ENCODE measurements at regions not wholly inside any gene's neighbourhood (a gene's known extent, or its start where the extent isn't known, plus 50 kb on each side); places are given as distances from the start of the nearest gene placed in this dataset.

GRCh38 chr4:73001885-73002284 is 67.6 kb downstream of the COX18 start:
- DNase-seq: no peak

GRCh38 chr4:72997409-72997808 is 72.1 kb downstream of the COX18 start:
- peak in 3 of 4 experiments; percentile 4 for DNase-seq

GRCh38 chr4:72994670-72995069 is 74.8 kb downstream of the COX18 start:
- DNase-seq: no peak

- DNase-seq: no peak
Observed at GRCh38 chr4:72993876-72994275, 75.6 kb downstream of the COX18 start.

- DNase-seq: no peak
Observed at GRCh38 chr4:72991873-72992272, 77.6 kb downstream of the COX18 start.

- no peak for DNase-seq
Observed at GRCh38 chr4:72987741-72988729, 81.5 kb downstream of the COX18 start.

- DNase-seq: no peak
Observed at GRCh38 chr4:72984351-72984750, 85.2 kb downstream of the COX18 start.

GRCh38 chr4:72983709-72984108 is 85.8 kb downstream of the COX18 start:
- DNase-seq: no peak

GRCh38 chr4:72977936-72978485 is 91.5 kb downstream of the COX18 start:
- no peak for DNase-seq

GRCh38 chr4:72975488-72975784 is 94.1 kb downstream of the COX18 start:
- no peak for DNase-seq

- peak in 1 of 4 experiments; percentile 10 for DNase-seq
Observed at GRCh38 chr4:72974694-72975487, 94.6 kb downstream of the COX18 start.

- no peak for DNase-seq
Observed at GRCh38 chr4:72971572-72971971, 97.9 kb downstream of the COX18 start.

GRCh38 chr4:72970756-72971155 is 98.8 kb downstream of the COX18 start:
- DNase-seq: no peak

- no peak for DNase-seq
Observed at GRCh38 chr4:72969976-72970375, 99.5 kb downstream of the COX18 start.

- DNase-seq: no peak
Observed at GRCh38 chr4:72966652-72967051, 102.9 kb downstream of the COX18 start.

GRCh38 chr4:72959411-72959810 is 110.1 kb downstream of the COX18 start:
- DNase-seq: no peak

- DNase-seq: no peak
Observed at GRCh38 chr4:72954811-72955210, 114.7 kb downstream of the COX18 start.

- no peak for DNase-seq
Observed at GRCh38 chr4:72953571-72953970, 115.9 kb downstream of the COX18 start.

GRCh38 chr4:72951628-72952027 is 117.9 kb downstream of the COX18 start:
- DNase-seq: no peak

GRCh38 chr4:72951147-72951546 is 118.4 kb downstream of the COX18 start:
- DNase-seq: no peak

- DNase-seq: no peak
Observed at GRCh38 chr4:72948080-72948479, 121.4 kb downstream of the COX18 start.

GRCh38 chr4:72945719-72946336 is 123.7 kb downstream of the COX18 start:
- DNase-seq: no peak

- DNase-seq: no peak
Observed at GRCh38 chr4:72942565-72942964, 127.0 kb downstream of the COX18 start.
